ENCODE measurements at regions not wholly inside any gene's neighbourhood (a gene's known extent, or its start where the extent isn't known, plus 50 kb on each side); places are given as distances from the start of the nearest gene placed in this dataset.

DNA sequence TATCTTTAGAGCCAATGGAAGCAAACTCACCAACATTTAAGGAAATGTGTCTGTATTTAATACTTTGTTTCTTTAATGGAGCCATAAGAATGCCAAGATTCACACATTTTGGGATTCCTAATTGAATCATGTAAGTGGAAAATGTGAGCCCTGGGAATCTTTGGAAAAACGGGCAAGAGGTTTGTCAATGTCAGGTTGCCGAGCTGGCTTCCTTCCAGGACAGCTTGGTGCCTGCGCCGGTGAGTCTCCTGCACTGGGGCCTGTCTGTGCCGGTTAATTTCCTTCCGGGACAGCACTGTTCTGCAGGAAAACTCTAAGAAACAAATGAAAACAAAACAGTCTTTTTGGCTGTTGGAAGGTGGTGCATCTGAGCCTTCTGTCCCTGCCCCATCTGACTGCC is 210.6 kb downstream of the HAPSTR1 start:
- no peak for DNase-seq (ENCODE audit: low read depth)

GRCh38 chr16:9306753-9307152 is 215.3 kb downstream of the HAPSTR1 start:
- no peak for DNase-seq (ENCODE audit: low read depth)

GRCh38 chr16:9307446-9307845 is 216.0 kb downstream of the HAPSTR1 start:
- no peak for DNase-seq (ENCODE audit: low read depth)

- no peak for DNase-seq (ENCODE audit: low read depth)
Measured at GRCh38 chr16:9308356-9308801, 216.9 kb downstream of the HAPSTR1 start.

GRCh38 chr16:9308850-9309249 is 217.4 kb downstream of the HAPSTR1 start:
- DNase-seq (ENCODE audit: low read depth): no peak

GRCh38 chr16:9309844-9310243 is 218.4 kb downstream of the HAPSTR1 start:
- DNase-seq (ENCODE audit: low read depth): no peak

GRCh38 chr16:9311303-9311954 is 220.0 kb downstream of the HAPSTR1 start:
- DNase-seq (ENCODE audit: low read depth): no peak

DNA sequence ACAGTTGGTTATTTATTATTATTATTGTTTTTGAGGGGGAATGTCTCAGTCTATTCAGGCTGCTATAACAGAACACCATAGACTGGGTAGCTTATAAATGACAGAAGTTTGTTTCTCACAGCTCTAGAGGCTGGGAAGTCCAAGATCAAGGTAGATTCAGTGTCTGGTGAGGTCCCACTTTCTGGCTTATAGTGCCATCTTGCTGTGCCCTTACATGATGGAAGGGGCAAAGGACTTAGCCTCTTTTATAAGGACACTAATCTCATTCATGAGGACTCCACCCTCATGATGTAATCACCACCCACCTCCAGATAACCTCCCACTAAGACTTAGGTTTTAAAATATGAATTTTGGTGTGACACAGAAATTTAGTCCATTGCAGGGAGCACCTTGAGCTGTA is 224.6 kb downstream of the HAPSTR1 start:
- no peak for DNase-seq (ENCODE audit: low read depth)

DNA sequence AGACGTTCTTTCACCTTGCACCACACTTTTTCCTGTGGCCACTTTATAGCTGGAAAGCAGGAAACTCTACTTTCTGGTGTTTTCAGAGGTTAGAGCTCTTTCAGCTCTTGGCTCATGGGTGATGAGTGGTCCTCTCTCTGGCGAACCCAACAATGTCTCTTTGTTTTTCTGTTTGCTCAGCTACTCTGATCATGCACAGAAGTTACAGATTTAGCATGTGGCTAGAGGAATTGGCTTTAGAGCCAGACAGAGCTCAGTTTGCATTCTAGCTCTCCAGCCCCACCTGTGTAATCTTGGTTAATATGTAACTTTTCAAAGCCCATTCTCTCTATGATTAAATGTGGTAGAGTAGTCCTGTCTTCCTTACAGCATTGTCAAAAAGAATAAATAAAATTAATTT is 225.2 kb downstream of the HAPSTR1 start:
- no peak for DNase-seq (ENCODE audit: low read depth)

- DNase-seq (ENCODE audit: low read depth): no peak
Measured at GRCh38 chr16:9318764-9319163, 227.3 kb downstream of the HAPSTR1 start.

GRCh38 chr16:9322769-9323168 is 231.3 kb downstream of the HAPSTR1 start:
- DNase-seq (ENCODE audit: low read depth): no peak

DNA sequence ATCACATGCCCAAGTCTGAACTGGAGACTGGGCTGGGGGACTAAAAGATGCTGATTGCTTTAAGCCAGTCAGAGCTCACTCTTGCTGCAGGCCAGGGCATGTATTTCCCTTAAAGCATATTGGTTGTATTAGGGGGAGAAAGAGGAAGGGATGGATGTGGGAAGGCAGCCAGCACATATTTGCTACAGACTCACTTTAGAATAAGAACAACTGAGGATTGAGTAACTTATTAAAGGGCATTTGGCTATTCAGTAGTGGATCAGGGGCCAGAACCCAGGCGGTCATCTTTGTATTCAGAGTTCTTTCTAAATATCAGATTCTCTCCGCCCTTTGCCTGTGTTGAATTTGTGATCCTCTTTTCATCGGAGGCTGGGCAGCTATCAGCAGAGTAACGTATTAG is 231.7 kb downstream of the HAPSTR1 start:
- no peak for DNase-seq (ENCODE audit: low read depth)

- no peak for DNase-seq (ENCODE audit: low read depth)
Measured at GRCh38 chr16:9327253-9327652, 235.8 kb downstream of the HAPSTR1 start.

DNA sequence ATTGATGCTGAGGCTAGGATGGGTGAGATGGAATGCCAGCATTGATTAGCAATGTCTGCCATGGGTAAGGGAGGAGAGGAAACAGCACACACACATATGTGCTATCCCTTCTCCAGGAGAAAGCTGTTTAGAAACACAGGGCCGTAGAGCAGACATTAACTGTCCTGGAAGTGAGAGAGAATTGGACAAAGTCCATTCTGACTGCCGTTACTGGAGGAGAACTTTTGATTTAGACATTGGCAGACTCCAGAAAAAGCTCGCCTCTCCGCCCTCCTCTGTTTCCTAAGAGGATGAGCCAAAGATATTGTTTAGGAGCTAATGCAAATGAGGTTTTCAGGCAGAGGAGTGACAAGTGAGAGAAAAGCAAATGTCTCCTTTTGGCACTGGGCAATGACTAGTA is 237.0 kb downstream of the HAPSTR1 start:
- no peak for DNase-seq (ENCODE audit: low read depth)

GRCh38 chr16:9330095-9330494 is 238.7 kb downstream of the HAPSTR1 start:
- DNase-seq (ENCODE audit: low read depth): no peak

GRCh38 chr16:9331503-9331902 is 240.1 kb downstream of the HAPSTR1 start:
- DNase-seq (ENCODE audit: low read depth): no peak

DNA sequence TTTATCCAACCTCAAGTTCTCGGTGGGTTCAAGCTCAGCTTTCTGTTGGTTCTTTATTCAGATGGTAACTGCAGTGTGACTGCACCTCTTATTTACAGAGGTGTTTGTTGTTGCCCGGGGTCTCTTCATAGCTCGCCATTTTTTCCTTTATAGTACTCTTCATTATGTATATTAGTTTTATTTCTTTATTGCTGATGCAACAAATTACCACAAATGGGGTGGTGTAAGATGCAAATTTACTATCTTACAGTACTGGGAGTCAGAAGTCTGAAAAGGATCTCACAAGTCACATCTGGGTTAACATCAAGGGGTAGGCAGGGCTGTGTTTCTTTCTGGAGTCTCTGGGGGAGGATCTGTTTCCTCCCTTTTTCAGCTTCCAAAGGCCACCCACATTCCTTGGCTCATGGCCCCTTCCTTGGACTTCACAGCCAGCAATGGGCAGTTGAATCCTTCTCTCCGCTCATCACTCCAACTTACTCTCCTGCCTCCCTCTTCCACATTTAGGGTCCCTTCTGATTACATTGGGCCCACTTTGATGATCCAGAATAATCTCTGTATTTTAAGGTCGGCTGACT is 241.2 kb downstream of the HAPSTR1 start:
- no peak for DNase-seq (ENCODE audit: low read depth)

GRCh38 chr16:9333469-9333868 is 242.0 kb downstream of the HAPSTR1 start:
- no peak for DNase-seq (ENCODE audit: low read depth)

GRCh38 chr16:9334103-9334502 is 242.7 kb downstream of the HAPSTR1 start:
- DNase-seq (ENCODE audit: low read depth): no peak

GRCh38 chr16:9337308-9338032 is 246.0 kb downstream of the HAPSTR1 start:
- no peak for DNase-seq (ENCODE audit: low read depth)

- no peak for DNase-seq (ENCODE audit: low read depth)
Measured at GRCh38 chr16:9338068-9338467, 246.6 kb downstream of the HAPSTR1 start.

DNA sequence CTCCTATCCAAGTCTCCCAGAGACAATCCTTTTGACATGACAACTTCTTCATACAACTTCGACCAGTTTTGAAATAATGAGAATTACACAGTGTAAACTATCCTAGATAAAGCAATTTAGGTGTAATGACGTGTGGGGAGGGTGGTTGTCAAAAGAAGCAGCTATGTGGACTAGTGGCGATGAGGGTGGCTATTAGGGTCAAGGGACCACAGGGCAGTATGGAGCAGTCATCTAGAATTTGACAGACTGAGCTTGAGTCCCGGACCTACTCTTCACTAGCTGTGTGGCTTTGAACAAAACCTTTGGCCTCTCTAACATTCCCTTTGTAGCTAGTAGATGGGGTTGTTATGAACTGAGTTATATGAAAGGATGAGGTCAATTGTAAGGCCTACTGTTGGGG is 247.1 kb downstream of the HAPSTR1 start:
- DNase-seq (ENCODE audit: low read depth): no peak

DNA sequence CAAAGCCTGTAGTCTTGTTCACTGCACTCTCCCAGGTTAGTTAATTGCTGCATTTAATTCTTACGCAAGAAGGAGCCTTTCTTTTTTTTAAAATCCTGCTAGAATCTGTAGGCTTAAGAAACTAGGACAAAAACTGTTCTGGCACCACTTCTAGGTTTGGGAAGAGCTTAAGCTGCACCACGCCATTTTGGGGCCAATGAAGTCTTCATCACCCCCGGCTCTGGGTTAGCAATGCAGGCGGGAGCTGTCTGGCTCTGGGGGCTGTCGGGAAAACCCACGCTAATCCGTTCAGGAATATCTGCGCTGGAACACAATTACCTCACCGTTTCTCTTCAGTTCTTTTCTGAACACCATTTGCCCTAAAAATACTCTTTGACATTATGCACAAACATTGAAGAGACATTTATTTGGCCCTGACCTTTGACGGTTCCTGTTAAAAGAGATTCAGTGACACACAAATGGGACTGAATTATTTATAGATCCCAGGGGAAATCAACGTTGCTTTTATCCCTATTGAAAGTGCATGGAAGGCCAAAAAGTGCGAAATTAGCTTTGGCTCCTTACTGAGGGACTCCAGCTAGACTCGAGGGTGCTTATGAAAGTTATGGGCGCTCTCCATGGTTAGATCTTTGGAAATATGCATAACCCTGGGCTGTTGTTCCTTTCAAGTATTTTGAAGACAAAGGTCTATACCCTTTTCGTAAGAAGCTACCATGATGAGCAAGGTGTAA is 249.2 kb downstream of the HAPSTR1 start:
- no peak for DNase-seq (ENCODE audit: low read depth)
